HEK293 (cell line): ENCODE measurements at regions not wholly inside any gene's neighbourhood (a gene's known extent, or its start where the extent isn't known, plus 50 kb on each side); places are given as distances from the start of the nearest gene placed in this dataset.

Source experiments
- CTCF ChIA-PET: fragments of 350-600 bp; formaldehyde crosslinking; extraction: SDS; loops from one replicate; lab custom pipeline; 2021; ENCODE audit warnings: antibody characterized with exemption; lab: Yijun Ruan, JAX
- POLR2A ChIA-PET: fragments of 300-600 bp; formaldehyde crosslinking; extraction: SDS; loops from one replicate; lab custom pipeline; 2020; ENCODE audit warnings: antibody characterized with exemption, inconsistent platforms; lab: Yijun Ruan, JAX
- H3K27ac ChIP-seq: fragments of 200-500 bp; sonication (Bioruptor generic); 2 replicates; pipeline ENCODE4 v1.5.1; 2014; ENCODE audit warnings: low read depth, low read length, control low read depth, inconsistent platforms; ENCODE audit errors: extremely low read depth
- H3K36me3 ChIP-seq, 2 experiments: fragments of 200-500 bp in 1 of 2; sonication (Bioruptor generic) in 1 of 2; 1 replicate in 1 of 2; 2 replicates in 1 of 2; pipeline ENCODE4 v1.5.1; 2014 to 2017; ENCODE audit warnings: inconsistent platforms in 2 of 2, low read length in 2 of 2; ENCODE audit not compliant: control insufficient read depth in 2 of 2, insufficient read depth in 1 of 2
- H3K4me1 ChIP-seq: fragments of 200-500 bp; sonication (Bioruptor generic); 2 replicates; pipeline ENCODE4 v1.5.1; 2014; ENCODE audit warnings: mild to moderate bottlenecking, low read length, inconsistent platforms; ENCODE audit not compliant: control insufficient read depth, insufficient read depth
- H3K4me3 ChIP-seq: 2 replicates; pipeline ENCODE4 v1.5.1; 2011; ENCODE audit warnings: low read depth, mild to moderate bottlenecking, control low read depth, low read length, moderate library complexity
- H3K9me3 ChIP-seq: fragments of 200-500 bp; sonication (Bioruptor generic); 2 replicates; pipeline ENCODE4 v1.5.1; 2014; ENCODE audit warnings: low read depth, low read length, inconsistent platforms; ENCODE audit not compliant: control insufficient read depth, insufficient read depth
- BCL11B ChIP-seq: fragments of 450-650 bp; formaldehyde crosslinking; IDR thresholded peaks from 2 replicates; pipeline ENCODE4 v1.5.1; 2016; ENCODE audit warnings: low read depth, missing biosample characterization, missing genetic modification characterization
- FEZF1 ChIP-seq: fragments of 450-650 bp; formaldehyde crosslinking; IDR thresholded peaks from 2 replicates; pipeline ENCODE4 v1.5.1; 2016; ENCODE audit warnings: missing biosample characterization, missing genetic modification characterization
- PBX3 ChIP-seq: sonication (generic); formaldehyde crosslinking; IDR thresholded peaks from 2 replicates; pipeline ENCODE4 v1.8.1; 2022; ENCODE audit warnings: mild to moderate bottlenecking, moderate library complexity, missing genetic modification reagents
- PRDM4 ChIP-seq: fragments of 450-650 bp; formaldehyde crosslinking; IDR thresholded peaks from 2 replicates; pipeline ENCODE4 v1.5.1; 2017; ENCODE audit warnings: missing biosample characterization, missing genetic modification characterization
- SP2 ChIP-seq: fragments of 450-650 bp; formaldehyde crosslinking; IDR thresholded peaks from 2 replicates; pipeline ENCODE4 v1.5.1; 2016; ENCODE audit warnings: missing biosample characterization, missing genetic modification characterization
- ZIC2 ChIP-seq: fragments of 450-650 bp; formaldehyde crosslinking; IDR thresholded peaks from 2 replicates; pipeline ENCODE4 v1.5.1; 2016; ENCODE audit warnings: missing biosample characterization, missing genetic modification characterization
- ZNF169 ChIP-seq: fragments of 450-650 bp; formaldehyde crosslinking; IDR thresholded peaks from 2 replicates; pipeline ENCODE4 v1.5.1; 2016; ENCODE audit warnings: missing biosample characterization, missing genetic modification characterization
- ZNF26 ChIP-seq: fragments of 450-650 bp; formaldehyde crosslinking; IDR thresholded peaks from 2 replicates; pipeline ENCODE4 v1.5.1; 2016; ENCODE audit warnings: missing biosample characterization, missing genetic modification characterization
- ZNF510 ChIP-seq: fragments of 450-650 bp; formaldehyde crosslinking; IDR thresholded peaks from 2 replicates; pipeline ENCODE4 v1.5.1; 2018; ENCODE audit warnings: mild to moderate bottlenecking, missing genetic modification characterization, missing biosample characterization; ENCODE audit not compliant: insufficient replicate concordance
- ZNF548 ChIP-seq: fragments of 450-650 bp; formaldehyde crosslinking; IDR thresholded peaks from 2 replicates; pipeline ENCODE4 v1.5.1; 2016; ENCODE audit warnings: missing biosample characterization, missing genetic modification characterization
- ZNF585B ChIP-seq: fragments of 450-650 bp; formaldehyde crosslinking; IDR thresholded peaks from 2 replicates; pipeline ENCODE4 v1.5.1; 2016; ENCODE audit warnings: missing biosample characterization, missing genetic modification characterization
- ZNF677 ChIP-seq: fragments of 450-650 bp; IDR thresholded peaks from 2 replicates; pipeline ENCODE4 v1.5.0; 2018; ENCODE audit warnings: missing biosample characterization, mild to moderate bottlenecking, missing genetic modification characterization, moderate library complexity
- ZNF707 ChIP-seq: fragments of 450-650 bp; formaldehyde crosslinking; IDR thresholded peaks from 2 replicates; pipeline ENCODE4 v1.5.1; 2016; ENCODE audit warnings: missing biosample characterization, missing genetic modification characterization
- TF ChIP-seq, protein P1 (sequence below): fragments of 450-650 bp; formaldehyde crosslinking; conservative IDR thresholded peaks from 2 replicates; pipeline ENCODE4 v1.5.1; 2016; ENCODE audit warnings: low read depth, missing biosample characterization, missing genetic modification characterization

- ChIA-PET CTCF (no interaction called here), POLR2A (no interaction called here)
- Histone ChIP-seq H3K9me3 (no peaks in the 10 kb centered on the region), H3K36me3 (no peaks in the 10 kb centered on the region), H3K4me1 (no peaks in the 10 kb centered on the region), H3K27ac (no peak overlapping the region), H3K4me3 (no peak overlapping the region)
- TF ChIP-seq ZIC2 (tag by site-specific recombination) (0 out of 2 replicates have a peak, but pooled peaks have one; percentile 16), FEZF1 (tag by site-specific recombination) (peak; percentile 70), PRDM4 (tag by site-specific recombination) (no peak)
Observed at GRCh38 chr6:115551527-115551926, 509.2 kb downstream of the FRK start.

- CTCF ChIA-PET, result interaction anchor here (0.8 kb wide), 2 partner anchors 207 to 516 kb away, joined by 4 read pairs; no protein-coding TSS in a partner anchor
- H3K36me3 ChIP-seq, result no peaks in the 10 kb centered on the region
- no peak overlapping the region for H3K27ac ChIP-seq
Observed at GRCh38 chr6:115545672-115545986, 515.1 kb downstream of the FRK start.

More at GRCh38 chr6:115545672-115545986, 515.1 kb downstream of the FRK start:
- no peaks in the 10 kb centered on the region for H3K4me1 ChIP-seq
- H3K4me3 ChIP-seq, result no peak overlapping the region
- TF ChIP-seq ZNF677 (tag by site-specific recombination) (no peak), PBX3 (CRISPR knock-in tag) (no peak), ZNF169 (tag by site-specific recombination) (no peak), ZNF548 (tag by site-specific recombination) (no peak), ZNF26 (tag by site-specific recombination) (no peak), ZNF707 (tag by site-specific recombination) (no peak), BCL11B (tag by site-specific recombination) (no peak), ZNF585B (tag by site-specific recombination) (no peak), SP2 (no peak), ZNF510 (tag by site-specific recombination) (no peak)
- TF ChIP-seq, protein P1, sequence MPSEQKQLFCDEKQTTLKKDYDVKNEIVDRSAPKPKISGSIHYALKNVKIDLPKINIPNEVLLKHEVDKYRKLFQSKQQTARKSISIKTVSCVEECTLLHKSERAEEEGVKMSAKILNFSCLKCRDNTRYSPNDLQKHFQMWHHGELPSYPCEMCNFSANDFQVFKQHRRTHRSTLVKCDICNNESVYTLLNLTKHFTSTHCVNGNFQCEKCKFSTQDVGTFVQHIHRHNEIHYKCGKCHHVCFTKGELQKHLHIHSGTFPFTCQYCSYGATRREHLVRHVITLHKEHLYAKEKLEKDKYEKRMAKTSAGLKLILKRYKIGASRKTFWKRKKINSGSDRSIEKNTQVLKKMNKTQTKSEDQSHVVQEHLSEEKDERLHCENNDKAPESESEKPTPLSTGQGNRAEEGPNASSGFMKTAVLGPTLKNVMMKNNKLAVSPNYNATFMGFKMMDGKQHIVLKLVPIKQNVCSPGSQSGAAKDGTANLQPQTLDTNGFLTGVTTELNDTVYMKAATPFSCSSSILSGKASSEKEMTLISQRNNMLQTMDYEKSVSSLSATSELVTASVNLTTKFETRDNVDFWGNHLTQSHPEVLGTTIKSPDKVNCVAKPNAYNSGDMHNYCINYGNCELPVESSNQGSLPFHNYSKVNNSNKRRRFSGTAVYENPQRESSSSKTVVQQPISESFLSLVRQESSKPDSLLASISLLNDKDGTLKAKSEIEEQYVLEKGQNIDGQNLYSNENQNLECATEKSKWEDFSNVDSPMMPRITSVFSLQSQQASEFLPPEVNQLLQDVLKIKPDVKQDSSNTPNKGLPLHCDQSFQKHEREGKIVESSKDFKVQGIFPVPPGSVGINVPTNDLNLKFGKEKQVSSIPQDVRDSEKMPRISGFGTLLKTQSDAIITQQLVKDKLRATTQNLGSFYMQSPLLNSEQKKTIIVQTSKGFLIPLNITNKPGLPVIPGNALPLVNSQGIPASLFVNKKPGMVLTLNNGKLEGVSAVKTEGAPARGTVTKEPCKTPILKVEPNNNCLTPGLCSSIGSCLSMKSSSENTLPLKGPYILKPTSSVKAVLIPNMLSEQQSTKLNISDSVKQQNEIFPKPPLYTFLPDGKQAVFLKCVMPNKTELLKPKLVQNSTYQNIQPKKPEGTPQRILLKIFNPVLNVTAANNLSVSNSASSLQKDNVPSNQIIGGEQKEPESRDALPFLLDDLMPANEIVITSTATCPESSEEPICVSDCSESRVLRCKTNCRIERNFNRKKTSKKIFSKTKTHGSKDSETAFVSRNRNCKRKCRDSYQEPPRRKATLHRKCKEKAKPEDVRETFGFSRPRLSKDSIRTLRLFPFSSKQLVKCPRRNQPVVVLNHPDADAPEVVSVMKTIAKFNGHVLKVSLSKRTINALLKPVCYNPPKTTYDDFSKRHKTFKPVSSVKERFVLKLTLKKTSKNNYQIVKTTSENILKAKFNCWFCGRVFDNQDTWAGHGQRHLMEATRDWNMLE (tag by site-specific recombination), result no peak
- TF ChIP-seq, all 188 proteins: peak for 0
- POLR2A ChIA-PET, result no interaction called here
- no peaks in the 10 kb centered on the region for H3K9me3 ChIP-seq
